KMS-11 (cell line): ENCODE measurements at regions not wholly inside any gene's neighbourhood (a gene's known extent, or its start where the extent isn't known, plus 50 kb on each side); places are given as distances from the start of the nearest gene placed in this dataset.

Experiments
- H2AFZ ChIP-seq: fragments of 200-600 bp; sonication (generic); 2 replicates; pipeline ENCODE4 v1.6.1; 2016; ENCODE audit warnings: antibody characterized with exemption, mixed run types, low read depth
- H3K27ac ChIP-seq: fragments of 200-600 bp; sonication (generic); 2 replicates; pipeline ENCODE4 v1.6.1; 2016; ENCODE audit warnings: mild to moderate bottlenecking, mixed run types
- H3K27me3 ChIP-seq: fragments of 200-600 bp; sonication (generic); 2 replicates; pipeline ENCODE4 v1.6.1; 2017; ENCODE audit warnings: mild to moderate bottlenecking, low read depth, mixed run types, moderate library complexity; ENCODE audit not compliant: insufficient read depth
- H3K36me3 ChIP-seq: fragments of 200-600 bp; sonication (generic); 2 replicates; pipeline ENCODE4 v1.6.1; 2017; ENCODE audit warnings: mild to moderate bottlenecking, mixed run types; ENCODE audit not compliant: insufficient read depth
- H3K4me1 ChIP-seq: fragments of 200-600 bp; sonication (generic); 2 replicates; pipeline ENCODE4 v1.6.1; 2016; ENCODE audit warnings: mild to moderate bottlenecking, low read depth, mixed run types; ENCODE audit not compliant: poor library complexity, severe bottlenecking
- H3K4me2 ChIP-seq: fragments of 200-600 bp; sonication (generic); 2 replicates; pipeline ENCODE4 v1.7.0; 2016; ENCODE audit warnings: mild to moderate bottlenecking, mixed run types
- H3K4me3 ChIP-seq: fragments of 200-600 bp; sonication (generic); IDR thresholded peaks from 2 replicates; pipeline ENCODE4 v1.6.1; 2017; ENCODE audit warnings: low read depth, low read length, mixed read lengths; ENCODE audit not compliant: insufficient read depth
- H3K79me2 ChIP-seq: fragments of 200-600 bp; sonication (generic); 2 replicates; pipeline ENCODE4 v1.6.1; 2016; ENCODE audit warnings: low read depth, mixed run types; ENCODE audit not compliant: insufficient read depth
- H3K9ac ChIP-seq: fragments of 200-600 bp; sonication (generic); 2 replicates; pipeline ENCODE4 v1.6.1; 2016; ENCODE audit warnings: mild to moderate bottlenecking, mixed run types
- H4K20me1 ChIP-seq: fragments of 200-600 bp; sonication (generic); 2 replicates; pipeline ENCODE4 v1.6.1; 2016; ENCODE audit warnings: mild to moderate bottlenecking, mixed run types; ENCODE audit not compliant: insufficient read depth
- TF ChIP-seq, protein P1 (sequence below): fragments of 200-600 bp; sonication (generic); conservative IDR thresholded peaks from 2 replicates; pipeline ENCODE4 v1.6.1; 2017; ENCODE audit warnings: low read depth, mild to moderate bottlenecking, antibody characterized with exemption, low read length, moderate library complexity, mixed read lengths

- Histone ChIP-seq H3K27me3 (no peaks in the 10 kb centered on the region), H3K4me3 (no peak overlapping the region), H2AFZ (no peak overlapping the region), H3K36me3 (no peaks in the 10 kb centered on the region), H3K4me1 (no peaks in the 10 kb centered on the region), H3K27ac (no peak overlapping the region), H3K9ac (no peak overlapping the region), H4K20me1 (no peaks in the 10 kb centered on the region), H3K4me2 (no peak overlapping the region), H3K79me2 (no peaks in the 10 kb centered on the region)
- TF ChIP-seq, protein P1, sequence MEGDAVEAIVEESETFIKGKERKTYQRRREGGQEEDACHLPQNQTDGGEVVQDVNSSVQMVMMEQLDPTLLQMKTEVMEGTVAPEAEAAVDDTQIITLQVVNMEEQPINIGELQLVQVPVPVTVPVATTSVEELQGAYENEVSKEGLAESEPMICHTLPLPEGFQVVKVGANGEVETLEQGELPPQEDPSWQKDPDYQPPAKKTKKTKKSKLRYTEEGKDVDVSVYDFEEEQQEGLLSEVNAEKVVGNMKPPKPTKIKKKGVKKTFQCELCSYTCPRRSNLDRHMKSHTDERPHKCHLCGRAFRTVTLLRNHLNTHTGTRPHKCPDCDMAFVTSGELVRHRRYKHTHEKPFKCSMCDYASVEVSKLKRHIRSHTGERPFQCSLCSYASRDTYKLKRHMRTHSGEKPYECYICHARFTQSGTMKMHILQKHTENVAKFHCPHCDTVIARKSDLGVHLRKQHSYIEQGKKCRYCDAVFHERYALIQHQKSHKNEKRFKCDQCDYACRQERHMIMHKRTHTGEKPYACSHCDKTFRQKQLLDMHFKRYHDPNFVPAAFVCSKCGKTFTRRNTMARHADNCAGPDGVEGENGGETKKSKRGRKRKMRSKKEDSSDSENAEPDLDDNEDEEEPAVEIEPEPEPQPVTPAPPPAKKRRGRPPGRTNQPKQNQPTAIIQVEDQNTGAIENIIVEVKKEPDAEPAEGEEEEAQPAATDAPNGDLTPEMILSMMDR: no peak
Observed at GRCh38 chr2:122656403-122656802, 901.0 kb downstream of the TSN start.

GRCh38 chr2:122660786-122661634 lies 905.6 kb downstream of the TSN start:
- Histone ChIP-seq H3K4me1 (no peaks in the 10 kb centered on the region), H3K4me2 (no peak overlapping the region), H3K27ac (no peak overlapping the region), H3K9ac (no peak overlapping the region), H2AFZ (no peak overlapping the region), H3K79me2 (no peaks in the 10 kb centered on the region), H4K20me1 (no peaks in the 10 kb centered on the region), H3K27me3 (no peaks in the 10 kb centered on the region), H3K4me3 (no peak overlapping the region), H3K36me3 (no peaks in the 10 kb centered on the region)
- TF ChIP-seq, protein P1: no peak

GRCh38 chr2:122663620-122664019 lies 908.2 kb downstream of the TSN start:
- H3K36me3 ChIP-seq: no peaks in the 10 kb centered on the region
- H4K20me1 ChIP-seq: no peaks in the 10 kb centered on the region
- H3K4me2 ChIP-seq: no peak overlapping the region
- TF ChIP-seq, protein P1: no peak
- H3K9ac ChIP-seq: no peak overlapping the region
- no peak overlapping the region for H2AFZ ChIP-seq
- H3K27me3 ChIP-seq: no peaks in the 10 kb centered on the region
- H3K27ac ChIP-seq: no peak overlapping the region
- no peaks in the 10 kb centered on the region for H3K79me2 ChIP-seq
- H3K4me3 ChIP-seq: no peak overlapping the region
- H3K4me1 ChIP-seq: no peaks in the 10 kb centered on the region

GRCh38 chr2:122669627-122670026 lies 914.2 kb downstream of the TSN start:
- no peak overlapping the region for H3K27ac ChIP-seq
- H3K4me2 ChIP-seq: no peak overlapping the region
- no peak overlapping the region for H3K9ac ChIP-seq
- H3K27me3 ChIP-seq: no peaks in the 10 kb centered on the region
- no peaks in the 10 kb centered on the region for H4K20me1 ChIP-seq
- TF ChIP-seq, protein P1: no peak
- H2AFZ ChIP-seq: no peak overlapping the region
- H3K36me3 ChIP-seq: no peaks in the 10 kb centered on the region
- no peaks in the 10 kb centered on the region for H3K4me1 ChIP-seq
- H3K79me2 ChIP-seq: no peaks in the 10 kb centered on the region
- H3K4me3 ChIP-seq: no peak overlapping the region
